ENCODE measurements at regions not wholly inside any gene's neighbourhood (a gene's known extent, or its start where the extent isn't known, plus 50 kb on each side); places are given as distances from the start of the nearest gene placed in this dataset.

DNA sequence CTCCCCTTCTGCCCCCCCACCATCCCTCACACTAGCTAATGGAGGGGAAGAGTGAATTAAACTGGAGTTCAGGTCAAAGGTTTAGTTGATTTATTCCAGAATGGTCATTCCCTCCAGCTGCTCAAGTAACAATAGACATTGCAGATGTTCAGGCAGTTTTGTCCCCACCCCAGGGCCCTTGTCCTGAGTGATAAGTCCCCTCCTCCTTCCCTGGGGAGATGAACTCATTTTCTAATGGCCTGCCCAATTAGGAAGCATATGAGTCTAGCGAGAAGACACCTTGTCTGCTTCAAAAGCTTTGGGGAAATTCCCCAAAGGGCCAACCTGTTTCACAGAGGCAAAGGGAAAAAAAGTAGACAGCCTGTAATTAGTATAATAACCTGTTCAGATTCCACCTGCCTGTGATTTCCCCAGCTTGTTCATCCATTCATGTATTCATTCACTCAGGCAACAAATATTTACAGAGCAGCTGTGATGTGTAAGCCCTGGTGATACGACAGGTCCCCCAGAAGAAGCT lies 165.3 kb downstream of the SHQ1 start:
- DNase-seq (ENCODE audit: low read depth), result no peak
- H3K4me3 ChIP-seq (ENCODE audit: low read depth, low read length), result no peak overlapping the region
- H3K27me3 ChIP-seq (ENCODE audit: control insufficient read depth, insufficient read depth, low read length), result no peaks in the 10 kb centered on the region
- TF ChIP-seq, protein P1, sequence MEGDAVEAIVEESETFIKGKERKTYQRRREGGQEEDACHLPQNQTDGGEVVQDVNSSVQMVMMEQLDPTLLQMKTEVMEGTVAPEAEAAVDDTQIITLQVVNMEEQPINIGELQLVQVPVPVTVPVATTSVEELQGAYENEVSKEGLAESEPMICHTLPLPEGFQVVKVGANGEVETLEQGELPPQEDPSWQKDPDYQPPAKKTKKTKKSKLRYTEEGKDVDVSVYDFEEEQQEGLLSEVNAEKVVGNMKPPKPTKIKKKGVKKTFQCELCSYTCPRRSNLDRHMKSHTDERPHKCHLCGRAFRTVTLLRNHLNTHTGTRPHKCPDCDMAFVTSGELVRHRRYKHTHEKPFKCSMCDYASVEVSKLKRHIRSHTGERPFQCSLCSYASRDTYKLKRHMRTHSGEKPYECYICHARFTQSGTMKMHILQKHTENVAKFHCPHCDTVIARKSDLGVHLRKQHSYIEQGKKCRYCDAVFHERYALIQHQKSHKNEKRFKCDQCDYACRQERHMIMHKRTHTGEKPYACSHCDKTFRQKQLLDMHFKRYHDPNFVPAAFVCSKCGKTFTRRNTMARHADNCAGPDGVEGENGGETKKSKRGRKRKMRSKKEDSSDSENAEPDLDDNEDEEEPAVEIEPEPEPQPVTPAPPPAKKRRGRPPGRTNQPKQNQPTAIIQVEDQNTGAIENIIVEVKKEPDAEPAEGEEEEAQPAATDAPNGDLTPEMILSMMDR (IDR thresholded peaks at IDR 0.05; ENCODE audit: insufficient read depth, low read length, poor library complexity, severe bottlenecking), result no peak
- no peaks in the 10 kb centered on the region for H3K36me3 ChIP-seq (ENCODE audit: control insufficient read depth, insufficient read depth, low read length)

DNA sequence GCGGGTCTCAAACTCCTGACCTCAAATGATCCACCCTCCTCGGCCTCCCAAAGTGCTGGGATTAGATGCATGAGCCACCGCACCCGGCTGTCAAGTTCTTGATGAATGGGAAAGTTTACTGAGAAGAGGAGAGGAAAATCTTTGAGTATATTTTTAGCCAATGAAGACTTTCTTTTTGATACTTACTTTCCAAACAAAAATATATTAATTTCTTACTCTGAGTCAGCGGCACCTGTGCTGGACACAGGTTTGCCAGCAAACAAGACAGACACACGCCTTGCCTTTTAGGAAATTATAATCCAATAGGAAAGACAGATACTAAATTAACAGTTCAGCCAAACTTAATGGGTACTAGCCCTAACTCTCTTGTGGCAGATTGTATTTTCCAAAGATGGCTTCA lies 166.6 kb downstream of the SHQ1 start:
- DNase-seq (ENCODE audit: low read depth), result no peak

GRCh38 chr3:72680766-72681165 lies 167.5 kb downstream of the SHQ1 start:
- no peak for DNase-seq (ENCODE audit: low read depth)

More for the DNA sequence above, 166.6 kb downstream of the SHQ1 start:
- TF ChIP-seq, protein P1 (IDR thresholded peaks at IDR 0.05; ENCODE audit: insufficient read depth, low read length, poor library complexity, severe bottlenecking), result no peak
- H3K36me3 ChIP-seq (ENCODE audit: control insufficient read depth, insufficient read depth, low read length), result no peaks in the 10 kb centered on the region
- no peaks in the 10 kb centered on the region for H3K27me3 ChIP-seq (ENCODE audit: control insufficient read depth, insufficient read depth, low read length)
- no peak overlapping the region for H3K4me3 ChIP-seq (ENCODE audit: low read depth, low read length)

GRCh38 chr3:72679540-72680198 lies 168.6 kb downstream of the SHQ1 start:
- no peaks in the 10 kb centered on the region for H3K27me3 ChIP-seq (ENCODE audit: control insufficient read depth, insufficient read depth, low read length)
- TF ChIP-seq, protein P1 (IDR thresholded peaks at IDR 0.05; ENCODE audit: insufficient read depth, low read length, poor library complexity, severe bottlenecking), result no peak
- DNase-seq (ENCODE audit: low read depth), result no peak
- no peaks in the 10 kb centered on the region for H3K36me3 ChIP-seq (ENCODE audit: control insufficient read depth, insufficient read depth, low read length)
- no peak overlapping the region for H3K4me3 ChIP-seq (ENCODE audit: low read depth, low read length)

More at GRCh38 chr3:72680766-72681165, 167.5 kb downstream of the SHQ1 start:
- Histone ChIP-seq H3K27me3 (ENCODE audit: control insufficient read depth, insufficient read depth, low read length) (no peaks in the 10 kb centered on the region), H3K36me3 (ENCODE audit: control insufficient read depth, insufficient read depth, low read length) (no peaks in the 10 kb centered on the region), H3K4me3 (ENCODE audit: low read depth, low read length) (no peak overlapping the region)
- TF ChIP-seq, protein P1 (IDR thresholded peaks at IDR 0.05; ENCODE audit: insufficient read depth, low read length, poor library complexity, severe bottlenecking), result no peak

DNA sequence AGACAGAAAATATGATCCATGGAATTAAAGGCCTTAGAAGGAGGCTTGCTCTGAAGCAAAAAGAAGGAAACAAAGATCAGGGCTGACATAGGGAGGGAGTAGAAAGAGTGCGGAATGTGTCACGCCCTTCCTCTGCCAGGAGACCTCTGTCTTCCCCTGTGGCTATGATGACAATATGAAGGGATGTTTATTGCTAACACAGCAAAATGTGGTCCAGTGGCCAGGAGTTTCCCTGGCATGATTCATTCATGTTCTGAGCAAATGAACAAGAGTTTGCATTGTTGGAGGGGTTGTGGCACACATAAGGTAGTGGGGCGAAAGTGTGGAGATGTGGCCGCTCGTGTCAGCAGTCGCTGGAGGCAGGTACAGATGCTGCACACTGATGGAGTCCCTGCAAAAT lies 169.4 kb downstream of the SHQ1 start:
- H3K4me3 ChIP-seq (ENCODE audit: low read depth, low read length), result no peak overlapping the region
- no peaks in the 10 kb centered on the region for H3K27me3 ChIP-seq (ENCODE audit: control insufficient read depth, insufficient read depth, low read length)
- TF ChIP-seq, protein P1 (IDR thresholded peaks at IDR 0.05; ENCODE audit: insufficient read depth, low read length, poor library complexity, severe bottlenecking), result no peak
- H3K36me3 ChIP-seq (ENCODE audit: control insufficient read depth, insufficient read depth, low read length), result no peaks in the 10 kb centered on the region
- DNase-seq (ENCODE audit: low read depth), result no peak

GRCh38 chr3:72678380-72678779 lies 169.9 kb downstream of the SHQ1 start:
- TF ChIP-seq, protein P1 (IDR thresholded peaks at IDR 0.05; ENCODE audit: insufficient read depth, low read length, poor library complexity, severe bottlenecking), result no peak
- Histone ChIP-seq H3K4me3 (ENCODE audit: low read depth, low read length) (no peak overlapping the region), H3K36me3 (ENCODE audit: control insufficient read depth, insufficient read depth, low read length) (no peaks in the 10 kb centered on the region), H3K27me3 (ENCODE audit: control insufficient read depth, insufficient read depth, low read length) (no peaks in the 10 kb centered on the region)
- DNase-seq (ENCODE audit: low read depth), result no peak

All from kidney epithelial cell (primary cell).